Neural cell (in vitro differentiated cells): ENCODE measurements at regions not wholly inside any gene's neighbourhood (a gene's known extent, or its start where the extent isn't known, plus 50 kb on each side); places are given as distances from the start of the nearest gene placed in this dataset.

Source experiments
- H2AFZ ChIP-seq: fragments of 200-600, 300-800 bp; sonication (generic), shearing (Covaris generic); 2 replicates; pipeline ENCODE4 v1.6.0; 2014; ENCODE audit warnings: low read depth, mild to moderate bottlenecking, antibody characterized with exemption, low read length, moderate library complexity
- H3F3A ChIP-seq: fragments of 200-600 bp; shearing (Covaris generic); 2 replicates; pipeline ENCODE4 v1.6.1; 2016; ENCODE audit warnings: mild to moderate bottlenecking, moderate library complexity, mixed read lengths, antibody characterized with exemption, low read length; ENCODE audit not compliant: insufficient read depth, poor library complexity, severe bottlenecking
- H3K27ac ChIP-seq: fragments of 200-600, 300-800 bp; sonication (generic), shearing (Covaris generic); 2 replicates; pipeline ENCODE4 v1.5.1; 2014; ENCODE audit warnings: mild to moderate bottlenecking, low read length, moderate library complexity
- H3K27me3 ChIP-seq: fragments of 300-800, 200-600 bp; sonication (generic), shearing (Covaris generic); 2 replicates; pipeline ENCODE4 v1.6.0; 2014; ENCODE audit warnings: mild to moderate bottlenecking, low read depth, low read length, moderate library complexity; ENCODE audit not compliant: insufficient read depth
- H3K36me3 ChIP-seq: fragments of 300-800, 200-600 bp; sonication (generic), shearing (Covaris generic); 2 replicates; pipeline ENCODE4 v1.5.1; 2014; ENCODE audit warnings: mild to moderate bottlenecking, antibody characterized with exemption, low read length, moderate library complexity; ENCODE audit not compliant: insufficient read depth
- H3K4me2 ChIP-seq: fragments of 300-800, 200-600 bp; sonication (generic), shearing (Covaris generic); 2 replicates; pipeline ENCODE4 v1.6.0; 2014; ENCODE audit warnings: mild to moderate bottlenecking, low read length
- H3K4me3 ChIP-seq: fragments of 300-800, 200-600 bp; sonication (generic), shearing (Covaris generic); 2 replicates; pipeline ENCODE4 v1.5.1; 2014; ENCODE audit warnings: mild to moderate bottlenecking, low read length, moderate library complexity
- H3K79me2 ChIP-seq: fragments of 200-600 bp; shearing (Covaris generic); replicated peaks from 2 replicates; pipeline ENCODE4 v1.6.0; 2014; ENCODE audit warnings: mild to moderate bottlenecking, low read length, moderate library complexity; ENCODE audit not compliant: insufficient read depth
- H3K9ac ChIP-seq: fragments of 300-800, 200-600 bp; sonication (generic), shearing (Covaris generic); 2 replicates; pipeline ENCODE4 v1.6.1; 2016; ENCODE audit warnings: mild to moderate bottlenecking, low read length, mixed read lengths
- H3K9me2 ChIP-seq: fragments of 200-600 bp; shearing (Covaris generic); 2 replicates; pipeline ENCODE4 v1.6.1; 2016; ENCODE audit warnings: mild to moderate bottlenecking, low read length, mixed read lengths; ENCODE audit not compliant: insufficient read depth
- H3K9me3 ChIP-seq: fragments of 200-600, 300-800 bp; sonication (generic), shearing (Covaris generic); 2 replicates; pipeline ENCODE4 v1.6.1; 2016; ENCODE audit warnings: mild to moderate bottlenecking, mixed run types, low read length, moderate library complexity, mixed read lengths
- H4K20me1 ChIP-seq: fragments of 200-600 bp; shearing (Covaris generic); 2 replicates; pipeline ENCODE4 v1.6.1; 2016; ENCODE audit warnings: mild to moderate bottlenecking, mixed run types; ENCODE audit not compliant: insufficient read depth
- EP300 ChIP-seq: fragments of 450-650 bp; conservative IDR thresholded peaks from 2 replicates; pipeline ENCODE4 v1.6.1; 2014; ENCODE audit warnings: antibody characterized with exemption, mild to moderate bottlenecking, moderate library complexity; ENCODE audit not compliant: poor library complexity, severe bottlenecking
- EZH2 ChIP-seq: fragments of 200-600, 300-800 bp; shearing (Covaris generic), sonication (generic); IDR thresholded peaks from 2 replicates; pipeline ENCODE4 v1.6.1; 2014; ENCODE audit warnings: antibody characterized with exemption, low read length, borderline replicate concordance, mild to moderate bottlenecking; ENCODE audit not compliant: insufficient read depth, poor library complexity, severe bottlenecking
- MXI1 ChIP-seq: fragments of 450-650 bp; conservative IDR thresholded peaks from 2 replicates; pipeline ENCODE4 v1.6.1; 2014; ENCODE audit warnings: antibody characterized with exemption, mild to moderate bottlenecking; ENCODE audit not compliant: poor library complexity, severe bottlenecking
- POLR2AphosphoS5 ChIP-seq: IDR thresholded peaks from 2 replicates; pipeline ENCODE4 v1.6.1; 2012
- RAD21 ChIP-seq: fragments of 450-650 bp; conservative IDR thresholded peaks from 2 replicates; pipeline ENCODE4 v1.6.1; 2014; ENCODE audit warnings: antibody characterized with exemption, mild to moderate bottlenecking, moderate library complexity
- REST ChIP-seq: IDR thresholded peaks from 2 replicates; pipeline ENCODE4 v1.6.1; 2012; ENCODE audit warnings: borderline replicate concordance
- SMC3 ChIP-seq: fragments of 450-650 bp; conservative IDR thresholded peaks from 2 replicates; pipeline ENCODE4 v1.6.1; 2014; ENCODE audit warnings: antibody characterized with exemption, mild to moderate bottlenecking, moderate library complexity; ENCODE audit not compliant: poor library complexity
- TAF1 ChIP-seq: IDR thresholded peaks from 2 replicates; pipeline ENCODE4 v1.6.1; 2012; ENCODE audit warnings: low read depth
- TF ChIP-seq, protein P1 (sequence below): fragments of 450-650 bp; IDR thresholded peaks from 2 replicates; pipeline ENCODE4 v1.5.1; 2014; ENCODE audit warnings: antibody characterized with exemption, mild to moderate bottlenecking, moderate library complexity; ENCODE audit not compliant: poor library complexity, severe bottlenecking

- Histone ChIP-seq H3K36me3 (no peaks in the 10 kb centered on the region), H3F3A (no peaks in the 10 kb centered on the region), H3K9ac (no peak overlapping the region), H3K4me3 (no peak overlapping the region), H2AFZ (no peak overlapping the region), H3K4me2 (no peak overlapping the region), H3K27ac (no peak overlapping the region), H4K20me1 (no peaks in the 10 kb centered on the region), H3K27me3 (no peaks in the 10 kb centered on the region), H3K79me2 (no peaks in the 10 kb centered on the region), H3K9me2 (no peaks in the 10 kb centered on the region), H3K9me3 (no peaks in the 10 kb centered on the region)
- TF ChIP-seq TAF1 = no peak
- TF ChIP-seq EP300 = no peak
- no peak for TF ChIP-seq RAD21
These were observed 150.0 kb downstream of the VCX3A start for GRCh38 chrX:6384921-6385320.

- no peak overlapping the region for H3K9ac ChIP-seq
- no peaks in the 10 kb centered on the region for H3F3A ChIP-seq
- no peaks in the 10 kb centered on the region for H3K9me3 ChIP-seq
- no peaks in the 10 kb centered on the region for H3K36me3 ChIP-seq
- no peaks in the 10 kb centered on the region for H3K9me2 ChIP-seq
- TF ChIP-seq POLR2AphosphoS5 = no peak
- no peak for TF ChIP-seq MXI1
- no peak for TF ChIP-seq EZH2
- TF ChIP-seq, protein P1, sequence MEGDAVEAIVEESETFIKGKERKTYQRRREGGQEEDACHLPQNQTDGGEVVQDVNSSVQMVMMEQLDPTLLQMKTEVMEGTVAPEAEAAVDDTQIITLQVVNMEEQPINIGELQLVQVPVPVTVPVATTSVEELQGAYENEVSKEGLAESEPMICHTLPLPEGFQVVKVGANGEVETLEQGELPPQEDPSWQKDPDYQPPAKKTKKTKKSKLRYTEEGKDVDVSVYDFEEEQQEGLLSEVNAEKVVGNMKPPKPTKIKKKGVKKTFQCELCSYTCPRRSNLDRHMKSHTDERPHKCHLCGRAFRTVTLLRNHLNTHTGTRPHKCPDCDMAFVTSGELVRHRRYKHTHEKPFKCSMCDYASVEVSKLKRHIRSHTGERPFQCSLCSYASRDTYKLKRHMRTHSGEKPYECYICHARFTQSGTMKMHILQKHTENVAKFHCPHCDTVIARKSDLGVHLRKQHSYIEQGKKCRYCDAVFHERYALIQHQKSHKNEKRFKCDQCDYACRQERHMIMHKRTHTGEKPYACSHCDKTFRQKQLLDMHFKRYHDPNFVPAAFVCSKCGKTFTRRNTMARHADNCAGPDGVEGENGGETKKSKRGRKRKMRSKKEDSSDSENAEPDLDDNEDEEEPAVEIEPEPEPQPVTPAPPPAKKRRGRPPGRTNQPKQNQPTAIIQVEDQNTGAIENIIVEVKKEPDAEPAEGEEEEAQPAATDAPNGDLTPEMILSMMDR = no peak
- no peak for TF ChIP-seq REST
- no peak for TF ChIP-seq EP300
- TF ChIP-seq TAF1 = no peak
- TF ChIP-seq RAD21 = no peak
- no peak for TF ChIP-seq SMC3
- no peak overlapping the region for H3K4me2 ChIP-seq
- no peaks in the 10 kb centered on the region for H3K27me3 ChIP-seq
- no peaks in the 10 kb centered on the region for H4K20me1 ChIP-seq
- H3K79me2 ChIP-seq = no peaks in the 10 kb centered on the region
- H3K4me3 ChIP-seq = no peak overlapping the region
- H2AFZ ChIP-seq = no peak overlapping the region
- H3K27ac ChIP-seq = no peak overlapping the region
These were observed 150.5 kb downstream of the VCX3A start for GRCh38 chrX:6384371-6384770.

DNA sequence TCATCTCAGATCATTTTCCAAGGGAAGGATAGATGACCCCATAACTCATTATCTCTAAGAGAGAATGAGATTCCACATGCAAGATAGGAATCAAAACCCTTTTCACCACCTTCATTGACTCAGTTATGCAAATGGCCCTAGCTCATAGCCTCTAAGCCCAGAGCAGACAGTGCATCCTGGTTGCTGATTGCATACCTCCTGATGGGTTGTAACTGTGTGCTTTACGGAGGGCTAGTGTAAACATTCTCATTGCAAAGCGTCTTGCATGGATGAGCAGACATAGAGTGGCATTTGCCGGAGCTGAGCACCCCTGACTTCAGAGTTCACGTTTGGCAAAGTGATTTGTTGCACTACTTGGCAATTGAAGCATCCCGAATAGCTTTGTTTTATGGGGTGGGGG is 151.0 kb downstream of the VCX3A start:
- no peak overlapping the region for H3K9ac ChIP-seq
- no peaks in the 10 kb centered on the region for H3K9me2 ChIP-seq
- no peaks in the 10 kb centered on the region for H3K79me2 ChIP-seq
- no peak overlapping the region for H3K4me2 ChIP-seq
- no peaks in the 10 kb centered on the region for H3K36me3 ChIP-seq
- H2AFZ ChIP-seq = no peak overlapping the region
- H4K20me1 ChIP-seq = no peaks in the 10 kb centered on the region
- H3K27ac ChIP-seq = no peak overlapping the region
- H3K27me3 ChIP-seq = no peaks in the 10 kb centered on the region
- no peaks in the 10 kb centered on the region for H3F3A ChIP-seq
- H3K4me3 ChIP-seq = no peak overlapping the region
- TF ChIP-seq, protein P1 = no peak
- no peak for TF ChIP-seq SMC3
- no peak for TF ChIP-seq EP300
- TF ChIP-seq EZH2 = no peak
- TF ChIP-seq POLR2AphosphoS5 = no peak
- no peak for TF ChIP-seq REST
- TF ChIP-seq TAF1 = no peak
- TF ChIP-seq MXI1 = no peak
- no peak for TF ChIP-seq RAD21
- H3K9me3 ChIP-seq = no peaks in the 10 kb centered on the region
